Non-pigmented ciliary epithelial cell (primary cell): ENCODE measurements at regions not wholly inside any gene's neighbourhood (a gene's known extent, or its start where the extent isn't known, plus 50 kb on each side); places are given as distances from the start of the nearest gene placed in this dataset.
A peak's percentile ranks its signal among the peaks of the same experiment; 100 is the strongest.
"Not testable (repeated sequence)": the region's sequence is repeated elsewhere in the genome, so short reads cannot be mapped to it uniquely, and the experiment has no call there.

Experiments
- DNase-seq: peaks from one replicate; pipeline ENCODE4 v3.0.0-alpha.2; 2010; ENCODE audit warnings: low read depth

DNA sequence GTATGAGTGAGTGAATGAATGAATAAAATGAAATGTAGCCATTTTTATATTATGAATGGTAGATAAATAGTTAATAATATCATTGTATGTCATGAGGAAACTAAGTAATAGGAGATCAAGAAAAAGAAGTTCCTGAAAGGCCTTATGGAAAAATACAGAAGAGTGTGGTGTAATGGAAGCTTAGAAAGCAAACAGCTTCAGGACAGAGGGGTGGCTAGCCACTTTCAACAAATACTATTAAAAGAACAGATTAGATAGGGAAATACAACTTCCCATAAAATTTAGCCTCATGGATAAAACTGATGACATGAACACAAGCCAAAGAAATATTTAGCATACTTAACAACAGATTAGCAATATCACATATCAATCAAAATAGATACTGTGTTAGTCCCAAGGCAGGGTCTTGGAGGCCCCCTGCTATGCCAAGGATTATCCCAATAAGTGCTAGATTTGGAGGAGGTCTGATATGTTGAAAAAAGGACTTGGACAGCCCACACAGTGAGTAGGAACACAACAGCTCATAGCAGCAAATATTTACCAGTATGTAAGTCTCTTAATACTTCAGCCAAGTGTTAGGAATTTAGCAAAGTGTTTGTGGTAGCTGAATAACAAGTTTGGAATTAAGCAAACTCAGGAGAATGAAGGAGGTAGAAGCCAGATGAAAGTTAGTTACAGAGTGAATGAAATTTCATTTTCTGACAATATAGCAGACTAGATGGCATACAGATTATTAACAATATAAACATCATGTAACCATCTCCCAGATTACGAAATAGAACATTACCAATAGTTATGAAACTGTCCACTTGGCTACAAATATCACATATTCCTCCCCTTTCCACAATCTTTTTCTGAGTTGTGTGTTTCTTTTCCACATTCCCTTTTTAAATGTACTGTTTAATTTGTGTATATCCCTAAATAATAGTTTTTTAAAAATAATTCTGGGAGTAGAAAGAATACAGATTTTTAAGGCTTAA lies 1632.0 kb downstream of the PCDH9 start:
- peak; percentile 65 for DNase-seq

DNA sequence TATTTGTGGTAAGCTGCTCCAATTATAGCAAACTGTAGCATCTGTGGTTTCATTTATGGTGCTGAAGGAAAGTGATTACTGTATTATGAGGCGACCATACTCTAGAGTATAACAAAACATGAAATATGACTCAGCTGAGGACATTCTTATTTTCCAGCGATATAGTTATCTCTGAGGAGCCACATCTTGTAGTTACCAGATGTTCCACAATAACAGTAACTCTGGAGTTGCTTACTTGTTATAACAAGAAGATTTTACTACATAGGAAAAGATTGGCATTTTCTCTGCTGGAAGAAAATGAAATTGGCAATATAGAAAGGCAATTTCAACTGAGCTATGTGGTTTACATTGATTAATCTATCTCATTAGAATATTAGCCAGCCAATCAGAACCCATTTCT lies 1634.2 kb downstream of the PCDH9 start:
- DNase-seq = peak; percentile 35

DNA sequence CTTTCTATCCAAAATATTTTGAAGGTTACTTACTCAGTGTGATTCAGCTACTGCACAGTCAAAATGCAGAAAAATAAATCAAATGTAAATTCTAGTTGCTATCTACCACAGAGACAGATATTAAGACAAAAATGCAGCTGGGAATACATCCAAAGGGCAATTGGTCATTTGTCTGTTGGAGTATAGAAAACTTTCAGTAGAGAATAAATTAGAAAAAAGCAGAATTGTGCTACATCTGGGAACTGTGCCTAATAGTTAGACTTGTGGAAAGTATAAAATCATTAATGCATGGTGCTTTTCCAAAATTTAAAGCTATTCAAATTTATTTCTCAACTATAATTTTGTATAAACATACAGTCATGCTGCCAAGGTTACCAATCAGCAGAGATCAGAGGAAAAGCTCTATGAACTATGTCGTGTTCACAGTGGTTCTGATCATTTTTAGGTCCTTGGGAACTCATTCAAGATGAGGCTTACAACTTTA lies 1635.8 kb downstream of the PCDH9 start:
- DNase-seq = peak; percentile 53

DNA sequence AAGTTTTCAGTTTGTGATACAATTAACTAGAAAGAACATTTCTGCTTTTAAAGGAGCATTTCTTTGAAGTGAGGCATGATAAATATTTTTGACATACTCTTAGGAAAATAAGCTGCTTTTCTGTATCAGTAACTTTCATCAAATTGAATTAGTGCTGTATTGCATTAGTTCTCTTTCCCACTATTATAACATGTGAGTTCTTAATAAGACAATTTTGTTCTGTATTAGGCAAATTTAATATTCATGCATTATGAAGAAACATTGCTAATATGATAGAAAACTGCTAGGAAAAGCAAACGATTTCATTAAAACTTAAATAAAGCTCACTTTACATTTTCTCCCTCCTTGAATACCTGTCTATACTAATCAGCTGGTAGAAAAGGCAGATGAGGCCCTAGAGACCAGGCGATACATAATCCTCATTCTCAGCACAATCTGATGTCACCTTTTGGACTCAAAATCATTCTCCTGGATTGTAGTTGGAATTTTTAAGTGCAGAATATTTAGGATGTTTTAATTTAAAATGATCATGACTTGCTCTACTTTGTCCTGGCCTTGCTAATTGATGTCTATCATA lies 1636.8 kb downstream of the PCDH9 start:
- no peak for DNase-seq

DNA sequence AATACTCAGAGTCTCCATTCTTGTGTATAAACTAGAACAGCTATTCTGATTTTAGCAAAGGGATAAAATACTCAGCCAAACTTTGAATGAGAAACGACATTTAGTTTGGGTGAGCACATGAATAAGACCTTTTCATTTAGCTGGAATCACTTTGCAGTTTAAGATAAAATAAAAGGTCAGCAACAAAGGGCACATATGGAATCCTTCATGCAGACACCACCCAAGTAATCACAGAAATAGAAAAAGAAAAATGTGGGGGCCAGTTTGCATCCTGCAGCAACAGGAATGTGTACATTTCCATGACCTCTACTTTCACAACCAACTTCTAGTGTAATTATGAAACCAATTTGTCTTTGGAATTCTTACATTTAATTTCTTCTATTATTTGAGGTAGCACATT lies 1637.4 kb downstream of the PCDH9 start:
- no peak for DNase-seq

DNA sequence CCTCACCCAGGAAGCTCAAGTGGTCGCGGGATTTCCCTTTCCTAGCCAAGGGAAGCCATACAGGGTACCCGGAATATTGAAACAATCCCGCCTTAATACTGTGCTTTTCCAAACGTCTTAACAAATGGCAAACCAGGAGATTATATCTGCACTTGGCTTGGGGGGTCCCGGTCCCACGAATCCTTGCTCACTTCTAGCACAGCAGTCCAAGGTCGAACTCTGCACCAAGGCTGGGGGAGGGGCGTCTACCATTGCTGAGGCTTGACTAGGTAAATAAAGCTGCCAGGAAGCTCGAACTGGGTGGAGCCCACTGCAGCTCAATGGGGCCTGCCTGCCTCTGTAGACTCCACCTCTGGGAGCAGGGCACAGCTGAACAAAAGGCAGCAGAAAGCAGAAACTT lies 1644.8 kb downstream of the PCDH9 start:
- no peak for DNase-seq

DNA sequence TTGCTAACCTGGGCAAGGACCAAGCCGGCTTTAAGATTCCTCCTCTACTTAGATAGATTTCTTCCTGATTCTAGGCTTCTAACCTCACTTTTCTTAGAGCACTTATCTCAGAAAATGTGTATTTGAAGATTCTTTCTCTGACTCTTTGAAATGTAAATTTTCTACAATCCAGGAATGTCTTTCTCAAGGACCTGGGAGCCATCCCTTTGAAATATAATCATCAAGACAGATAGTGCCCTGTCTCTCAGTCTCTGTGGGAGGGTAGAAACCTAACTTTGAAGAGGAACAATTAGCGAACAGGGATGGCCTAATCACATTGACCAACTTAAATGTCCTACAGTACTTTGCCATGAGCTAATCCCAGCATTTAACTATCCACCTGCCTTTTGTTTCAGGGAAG lies 1646.0 kb downstream of the PCDH9 start:
- DNase-seq = no peak

DNA sequence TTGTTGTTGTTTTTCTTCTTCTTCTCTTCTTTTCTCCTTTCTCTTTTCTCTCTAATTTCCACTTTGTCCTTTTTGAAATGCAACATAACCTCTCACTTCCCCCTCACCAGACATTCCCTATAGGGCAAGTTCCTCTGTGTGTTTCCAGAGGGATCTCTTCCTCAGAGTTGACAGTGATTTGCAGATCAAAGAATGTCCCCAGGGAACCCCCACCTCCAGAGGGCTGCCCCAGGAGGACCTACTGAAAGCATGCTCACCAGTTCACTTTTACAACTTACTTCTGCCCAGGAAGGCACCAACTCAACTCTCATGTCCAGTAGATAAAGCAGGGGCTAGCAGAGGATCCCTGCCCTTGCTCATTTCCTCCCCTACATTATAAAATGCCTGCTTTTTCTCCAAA lies 1648.0 kb downstream of the PCDH9 start:
- no peak for DNase-seq

DNA sequence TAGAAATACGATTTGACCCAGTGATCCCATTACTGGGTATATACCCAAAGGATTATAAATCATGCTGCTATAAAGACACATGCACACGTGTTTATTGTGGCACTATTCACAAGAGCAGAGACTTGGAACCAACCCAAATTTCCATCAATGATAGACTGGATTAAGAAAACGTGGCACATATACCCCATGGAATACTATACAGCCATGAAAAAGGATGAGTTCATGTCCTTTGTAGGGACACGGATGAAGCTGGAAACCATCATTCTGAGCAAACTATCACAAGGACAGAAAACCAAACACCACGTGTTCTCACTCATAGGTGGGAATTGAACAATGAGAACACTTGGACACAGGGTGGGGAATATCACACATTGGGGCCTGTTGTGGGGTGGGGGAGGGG lies 1665.6 kb downstream of the PCDH9 start:
- not testable (repeated sequence) for DNase-seq

DNA sequence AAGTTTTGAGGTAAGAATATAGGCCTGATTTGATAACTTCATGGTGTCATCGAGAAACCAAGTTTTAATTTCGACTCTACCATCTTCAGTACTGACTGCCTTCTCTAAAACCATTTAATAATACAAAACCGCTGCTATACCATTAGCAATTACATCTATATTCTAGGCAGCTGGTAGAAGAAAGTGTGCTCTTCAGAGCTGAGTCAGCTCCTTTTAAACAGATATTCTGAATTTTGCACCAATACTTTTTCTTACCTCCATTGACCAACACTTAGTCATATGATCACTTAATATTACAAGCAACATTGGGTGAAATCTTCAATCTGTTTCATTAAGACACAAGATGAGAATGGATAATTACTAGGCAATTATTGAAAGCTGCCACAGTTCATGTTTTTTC lies 1667.8 kb downstream of the PCDH9 start:
- no peak for DNase-seq

DNA sequence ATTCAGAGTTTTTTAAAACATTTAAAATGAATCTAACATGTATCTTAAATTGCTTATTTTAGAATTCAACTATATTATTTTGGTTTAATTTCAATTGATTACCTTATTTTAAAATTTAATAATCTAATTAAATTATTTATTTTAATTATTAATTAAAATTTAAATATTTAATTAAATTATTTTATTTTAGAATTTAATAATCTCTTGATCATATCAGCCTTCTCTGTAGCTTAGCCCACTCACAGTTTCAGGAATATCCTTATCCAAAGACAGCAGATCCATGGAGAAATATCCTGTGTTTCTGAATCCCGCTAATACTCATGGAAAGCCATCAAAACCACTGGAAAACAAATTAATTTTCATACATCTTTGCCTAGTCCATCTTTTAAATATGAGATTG lies 1669.2 kb downstream of the PCDH9 start:
- no peak for DNase-seq

DNA sequence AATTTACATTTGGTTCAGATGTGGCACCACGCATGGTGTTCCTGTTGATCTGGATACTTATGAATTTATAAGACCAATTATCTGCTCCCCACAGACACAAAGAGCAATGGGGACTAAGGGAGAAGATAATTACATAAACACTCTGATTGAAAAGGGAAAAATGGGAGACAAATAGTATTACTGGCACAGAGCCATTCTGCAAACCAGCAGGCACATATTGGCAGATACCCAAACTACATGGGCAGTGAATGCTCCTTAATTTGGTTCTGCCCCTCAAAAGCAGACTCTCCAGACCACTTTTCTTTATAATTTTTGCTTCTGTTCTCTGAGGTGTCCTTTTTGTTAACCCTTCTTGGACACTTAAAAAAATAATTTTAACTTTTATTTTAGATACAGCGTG lies 1674.2 kb downstream of the PCDH9 start:
- DNase-seq = no peak

DNA sequence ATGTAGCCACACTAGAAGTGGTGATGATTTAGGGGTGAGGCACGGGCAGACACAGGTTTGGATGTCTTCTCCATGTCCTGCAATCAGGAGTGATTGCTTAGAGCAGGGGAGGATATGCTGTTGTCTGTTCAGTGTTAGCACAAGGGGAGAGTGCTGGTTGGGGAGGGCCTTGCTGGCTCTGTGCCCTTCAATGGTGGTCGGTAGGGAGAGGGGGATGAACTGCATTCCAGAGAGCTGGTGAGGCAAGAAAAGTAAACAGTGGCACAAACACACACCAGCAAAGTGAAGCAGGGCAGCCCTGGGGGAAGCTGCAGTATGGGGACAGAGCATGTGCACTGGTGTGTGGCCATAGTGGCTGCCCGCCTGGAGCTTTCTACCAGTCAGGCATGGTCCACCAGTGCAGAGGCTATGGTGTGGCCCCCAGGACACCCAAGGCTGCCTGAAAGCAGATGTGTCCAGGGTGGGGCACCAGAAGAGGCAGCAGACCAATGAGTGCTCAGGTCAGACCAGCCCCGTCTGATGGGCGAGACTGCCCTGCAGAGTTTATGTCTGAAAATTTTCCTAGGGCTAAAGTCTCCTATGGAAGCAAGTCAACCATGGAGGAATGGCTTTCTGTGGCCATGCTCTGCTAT lies 1676.9 kb downstream of the PCDH9 start:
- no peak for DNase-seq

DNA sequence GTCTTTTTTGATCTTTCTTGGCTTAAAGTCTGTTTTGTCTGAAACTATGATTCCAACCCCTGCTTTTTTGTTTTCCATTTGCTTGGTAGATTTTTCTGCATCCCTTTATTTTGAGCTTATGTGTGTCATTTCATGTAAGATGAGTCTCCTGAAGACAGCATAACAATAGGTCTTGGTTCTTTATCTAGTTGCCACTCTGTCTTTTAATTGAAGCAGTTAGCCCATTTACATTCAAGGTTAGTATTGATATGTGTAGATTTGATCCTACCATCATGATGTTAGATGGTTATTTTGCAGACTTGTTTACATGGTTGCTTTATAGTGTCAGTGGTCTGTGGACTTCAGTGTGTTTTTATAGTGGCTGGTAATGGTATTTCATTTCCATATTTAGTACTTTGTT lies 1678.9 kb downstream of the PCDH9 start:
- DNase-seq = no peak

DNA sequence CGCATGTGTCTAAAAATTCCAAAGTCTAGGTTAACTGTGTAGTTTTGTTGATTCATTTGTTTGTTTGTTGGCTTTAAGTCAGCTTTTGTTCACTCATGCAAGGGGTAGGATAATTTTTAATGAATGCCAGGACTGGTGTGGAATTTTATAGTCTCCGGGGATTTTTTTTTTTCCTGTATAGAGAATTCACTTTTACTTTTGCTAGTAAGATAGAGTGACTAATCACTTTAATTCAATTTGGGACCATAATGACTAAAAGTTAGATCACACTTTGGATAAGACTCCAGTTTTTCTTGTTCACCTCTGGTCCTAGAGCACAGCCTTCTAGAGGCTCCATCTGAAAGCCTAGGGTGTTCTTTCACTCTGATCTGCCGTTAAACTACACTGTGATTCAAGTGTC lies 1690.0 kb downstream of the PCDH9 start:
- DNase-seq = no peak

DNA sequence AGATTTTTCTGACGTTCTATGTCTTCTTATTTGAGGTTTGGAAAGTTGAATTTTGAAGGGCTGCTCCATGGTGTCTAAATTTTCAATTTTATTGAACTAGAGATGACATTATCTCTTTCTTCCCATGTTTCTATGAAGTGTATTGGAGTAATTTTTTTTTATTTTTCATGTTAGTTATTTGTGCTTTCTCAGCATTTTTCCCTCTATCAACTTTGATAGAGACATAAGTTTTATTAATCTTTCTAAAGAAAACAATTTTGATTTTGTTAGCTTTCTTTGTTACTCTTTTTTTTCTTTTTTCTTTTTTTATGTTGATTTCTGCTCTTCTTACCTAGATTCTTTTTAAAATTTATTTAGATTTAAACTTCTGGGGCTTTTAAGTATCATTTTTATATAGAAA lies 1694.8 kb downstream of the PCDH9 start:
- no peak for DNase-seq

DNA sequence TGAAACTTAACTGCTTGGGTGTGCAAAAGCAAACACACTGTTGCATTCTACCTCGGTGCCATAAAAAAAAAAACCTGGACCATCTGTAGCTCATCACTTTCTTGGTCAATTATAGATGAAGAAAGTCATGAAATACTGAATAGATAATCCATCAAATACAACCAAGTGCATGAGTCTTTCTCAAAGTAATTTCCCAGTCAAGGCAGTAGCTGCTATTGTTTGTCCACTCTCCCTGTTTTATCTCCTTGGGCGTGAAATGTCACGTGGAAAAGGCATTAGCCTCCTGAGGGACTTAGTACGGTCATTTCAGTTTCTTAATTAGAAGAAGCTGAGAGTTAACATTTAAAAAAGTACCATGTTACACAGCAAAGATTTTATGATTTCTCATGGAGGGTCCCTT lies 1697.9 kb downstream of the PCDH9 start:
- DNase-seq = no peak

DNA sequence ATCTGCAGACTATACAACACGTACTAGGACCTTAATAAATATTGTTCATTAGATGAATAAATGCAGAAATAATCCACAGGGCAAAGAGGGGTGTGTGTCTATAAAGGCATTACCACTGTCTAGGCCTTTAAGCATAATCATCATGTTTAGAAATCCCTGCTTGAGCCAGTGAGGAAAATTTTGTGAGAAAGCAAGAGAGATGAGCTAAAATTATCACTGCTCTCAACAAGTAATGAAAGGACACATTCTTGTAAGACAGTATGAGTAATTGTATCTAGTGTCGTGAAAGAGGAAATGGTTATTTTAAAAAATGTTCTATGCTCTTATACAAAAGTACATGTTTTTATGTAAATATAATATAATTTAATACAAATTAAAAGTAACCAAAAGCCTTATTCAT lies 1699.4 kb downstream of the PCDH9 start:
- no peak for DNase-seq

DNA sequence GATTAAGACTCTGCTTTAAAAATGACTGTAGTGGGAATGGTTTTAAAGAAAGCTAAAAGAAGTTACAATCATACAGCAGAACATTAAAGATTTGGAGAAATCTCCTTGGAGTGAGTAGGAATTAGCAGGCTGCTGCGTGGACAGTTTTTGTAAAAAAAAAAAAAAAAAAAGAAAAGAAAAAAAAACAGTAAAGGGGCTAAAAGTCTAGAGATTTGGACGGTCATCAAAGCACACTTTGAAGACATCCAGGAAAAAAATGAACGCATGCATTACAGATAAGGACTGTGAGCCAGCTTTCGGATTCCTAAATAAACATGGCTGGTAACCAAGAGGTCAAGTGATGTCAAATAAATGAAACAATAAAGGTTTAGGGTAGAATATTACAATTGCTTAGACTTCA lies 1700.6 kb downstream of the PCDH9 start:
- no peak for DNase-seq

DNA sequence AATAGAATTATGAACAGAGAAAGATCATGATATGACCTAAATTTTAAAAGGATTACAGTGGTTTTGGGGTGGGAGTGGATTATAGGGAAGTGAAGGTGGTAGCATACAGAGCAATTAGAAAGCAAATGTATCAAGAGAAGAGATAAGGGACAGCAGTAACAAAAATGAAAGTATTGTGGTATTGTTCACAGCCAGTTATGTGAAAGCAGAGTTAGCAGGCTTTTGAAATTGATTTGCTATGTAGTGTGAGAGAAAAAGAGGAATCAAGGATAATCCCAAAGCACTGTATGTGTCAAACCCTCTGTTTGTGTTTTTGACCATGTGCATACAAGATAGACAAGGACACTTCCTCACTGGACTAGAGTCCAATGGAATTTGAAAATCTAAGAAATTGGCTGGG lies 1721.4 kb downstream of the PCDH9 start:
- no peak for DNase-seq

DNA sequence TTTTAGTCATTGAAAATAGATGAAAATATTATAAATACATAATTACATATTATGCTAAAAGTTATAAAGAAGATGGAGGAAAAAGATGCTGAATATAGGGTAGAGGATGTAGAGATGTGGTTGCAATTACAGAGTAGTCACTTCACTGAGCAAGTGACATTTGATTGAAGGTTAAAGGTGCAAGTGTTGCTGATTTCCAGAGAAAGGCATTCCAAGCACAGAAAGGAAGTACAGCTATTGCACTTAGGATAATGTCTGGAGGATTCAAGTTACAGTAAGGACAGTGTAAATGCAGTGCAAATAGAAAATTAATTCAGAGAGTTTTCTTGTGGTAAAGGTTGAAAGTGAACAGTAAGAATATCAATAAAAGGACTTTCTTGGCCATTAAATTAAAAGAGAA lies 1721.8 kb downstream of the PCDH9 start:
- no peak for DNase-seq

DNA sequence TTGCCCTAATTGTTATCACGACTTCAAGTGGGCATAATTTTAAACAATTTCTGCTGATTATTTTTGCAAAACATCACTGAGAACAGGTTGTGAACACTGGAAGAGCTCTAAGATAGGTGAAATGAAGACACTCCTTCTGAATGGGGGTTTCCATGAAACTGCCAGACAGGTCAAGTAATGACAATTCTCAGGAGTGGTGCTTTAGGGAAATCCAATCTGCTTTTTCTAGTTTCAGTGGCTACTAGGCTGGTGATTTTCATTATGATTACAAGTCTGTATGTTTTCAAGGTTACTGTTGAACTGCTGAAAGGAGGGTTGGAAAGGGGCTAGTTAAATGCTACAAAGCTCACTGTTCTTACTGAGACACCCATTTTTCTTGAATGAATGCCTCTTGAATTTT lies 1724.2 kb downstream of the PCDH9 start:
- DNase-seq = no peak

DNA sequence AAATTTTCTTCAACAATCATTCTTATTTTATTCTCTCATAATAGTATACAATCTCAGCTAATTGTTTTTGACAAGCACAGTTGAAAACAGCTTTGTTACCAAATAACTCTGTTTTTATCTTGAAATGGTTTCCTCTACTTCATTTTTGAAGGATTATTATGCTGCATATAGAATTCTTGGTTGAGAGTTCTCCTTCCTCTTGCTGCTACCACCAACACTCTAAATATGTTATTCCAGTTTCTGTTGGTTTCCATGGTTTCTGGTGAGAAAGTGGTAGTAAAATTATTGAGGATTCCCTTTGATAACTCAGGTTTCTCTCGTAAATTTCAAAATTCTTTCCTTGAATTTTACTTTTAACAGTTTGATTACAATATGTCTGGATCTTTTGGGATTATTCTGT lies 1725.9 kb downstream of the PCDH9 start:
- no peak for DNase-seq
